ENCODE measurements at regions not wholly inside any gene's neighbourhood (a gene's known extent, or its start where the extent isn't known, plus 50 kb on each side); places are given as distances from the start of the nearest gene placed in this dataset.

DNA sequence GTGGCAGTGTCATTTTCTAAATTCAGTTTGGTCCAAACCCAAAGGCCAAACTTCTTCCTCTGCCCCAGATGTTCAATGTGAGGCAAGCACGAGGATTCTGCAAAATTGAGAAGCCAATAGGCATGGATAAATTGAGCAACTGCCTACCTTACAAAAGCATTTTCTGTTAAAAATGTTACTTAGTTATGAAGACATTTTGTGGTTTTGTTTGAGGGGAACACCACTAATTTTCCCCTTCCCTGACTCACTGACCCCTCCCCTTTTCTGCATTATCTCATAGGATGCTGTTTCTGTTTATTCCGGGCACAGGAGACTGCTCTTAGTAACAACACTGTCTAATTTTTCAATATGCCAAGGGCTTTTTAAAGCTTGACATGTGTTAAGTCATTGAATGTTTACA lies 462.8 kb downstream of the INSC start:
- TF ChIP-seq, protein P1, sequence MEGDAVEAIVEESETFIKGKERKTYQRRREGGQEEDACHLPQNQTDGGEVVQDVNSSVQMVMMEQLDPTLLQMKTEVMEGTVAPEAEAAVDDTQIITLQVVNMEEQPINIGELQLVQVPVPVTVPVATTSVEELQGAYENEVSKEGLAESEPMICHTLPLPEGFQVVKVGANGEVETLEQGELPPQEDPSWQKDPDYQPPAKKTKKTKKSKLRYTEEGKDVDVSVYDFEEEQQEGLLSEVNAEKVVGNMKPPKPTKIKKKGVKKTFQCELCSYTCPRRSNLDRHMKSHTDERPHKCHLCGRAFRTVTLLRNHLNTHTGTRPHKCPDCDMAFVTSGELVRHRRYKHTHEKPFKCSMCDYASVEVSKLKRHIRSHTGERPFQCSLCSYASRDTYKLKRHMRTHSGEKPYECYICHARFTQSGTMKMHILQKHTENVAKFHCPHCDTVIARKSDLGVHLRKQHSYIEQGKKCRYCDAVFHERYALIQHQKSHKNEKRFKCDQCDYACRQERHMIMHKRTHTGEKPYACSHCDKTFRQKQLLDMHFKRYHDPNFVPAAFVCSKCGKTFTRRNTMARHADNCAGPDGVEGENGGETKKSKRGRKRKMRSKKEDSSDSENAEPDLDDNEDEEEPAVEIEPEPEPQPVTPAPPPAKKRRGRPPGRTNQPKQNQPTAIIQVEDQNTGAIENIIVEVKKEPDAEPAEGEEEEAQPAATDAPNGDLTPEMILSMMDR (conservative IDR thresholded peaks at IDR 0.05) = no peak
- no peak for TF ChIP-seq ZFX (IDR thresholded peaks at IDR 0.05)
